WERI-Rb-1 (cell line): ENCODE measurements at regions not wholly inside any gene's neighbourhood (a gene's known extent, or its start where the extent isn't known, plus 50 kb on each side); places are given as distances from the start of the nearest gene placed in this dataset.

Source experiments
- DNase-seq: peaks from one replicate; pipeline ENCODE4 v3.0.0-alpha.2; 2020
- H3K27ac ChIP-seq: fragments of 250-450 bp; sonication (Bioruptor Pico); 2 replicates; pipeline ENCODE4 v1.5.1; 2020; ENCODE audit warnings: mild to moderate bottlenecking, moderate library complexity
- H3K27me3 ChIP-seq: fragments of 250-450 bp; sonication (Bioruptor Pico); 2 replicates; pipeline ENCODE4 v1.5.1; 2021; ENCODE audit warnings: mild to moderate bottlenecking, low read depth, moderate library complexity; ENCODE audit not compliant: insufficient read depth, severe bottlenecking
- H3K36me3 ChIP-seq: fragments of 250-450 bp; sonication (Bioruptor Pico); 2 replicates; pipeline ENCODE4 v1.5.1; 2020; ENCODE audit warnings: mild to moderate bottlenecking, moderate library complexity
- H3K4me3 ChIP-seq: 2 replicates; pipeline ENCODE4 v1.5.1; 2011; ENCODE audit warnings: low read depth, mild to moderate bottlenecking, control low read depth, low read length
- H3K9me3 ChIP-seq: fragments of 250-450 bp; sonication (Bioruptor Pico); 2 replicates; pipeline ENCODE4 v1.5.1; 2021; ENCODE audit warnings: mild to moderate bottlenecking, moderate library complexity; ENCODE audit not compliant: severe bottlenecking
- TF ChIP-seq, protein P1 (sequence below): IDR thresholded peaks from 2 replicates; pipeline ENCODE4 v1.5.1; 2011; ENCODE audit warnings: low read depth, mild to moderate bottlenecking, control low read depth, inconsistent platforms, low read length

DNA sequence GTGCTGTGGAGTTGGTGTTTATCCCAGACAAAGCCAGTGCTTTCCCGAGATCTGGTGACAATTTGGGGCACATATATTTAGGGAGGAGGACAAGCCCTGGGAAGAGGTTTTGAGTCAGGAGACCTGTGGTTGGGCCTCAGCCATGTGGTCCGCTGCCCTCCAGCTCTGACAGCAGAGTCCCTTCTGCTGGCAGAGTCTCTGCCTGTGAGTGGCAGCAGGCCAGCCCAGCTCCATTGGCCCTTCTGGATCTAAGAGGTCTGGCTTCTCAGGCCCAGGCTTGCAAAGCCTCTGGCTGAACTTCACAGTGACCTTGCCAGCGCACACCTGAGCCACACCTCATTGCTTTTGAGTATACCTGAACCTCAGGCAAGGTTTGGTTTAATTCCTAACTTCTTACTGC lies 115.3 kb downstream of the BCL2L11 start:
- no peaks in the 10 kb centered on the region for H3K36me3 ChIP-seq
- no peak overlapping the region for H3K4me3 ChIP-seq
- TF ChIP-seq, protein P1, sequence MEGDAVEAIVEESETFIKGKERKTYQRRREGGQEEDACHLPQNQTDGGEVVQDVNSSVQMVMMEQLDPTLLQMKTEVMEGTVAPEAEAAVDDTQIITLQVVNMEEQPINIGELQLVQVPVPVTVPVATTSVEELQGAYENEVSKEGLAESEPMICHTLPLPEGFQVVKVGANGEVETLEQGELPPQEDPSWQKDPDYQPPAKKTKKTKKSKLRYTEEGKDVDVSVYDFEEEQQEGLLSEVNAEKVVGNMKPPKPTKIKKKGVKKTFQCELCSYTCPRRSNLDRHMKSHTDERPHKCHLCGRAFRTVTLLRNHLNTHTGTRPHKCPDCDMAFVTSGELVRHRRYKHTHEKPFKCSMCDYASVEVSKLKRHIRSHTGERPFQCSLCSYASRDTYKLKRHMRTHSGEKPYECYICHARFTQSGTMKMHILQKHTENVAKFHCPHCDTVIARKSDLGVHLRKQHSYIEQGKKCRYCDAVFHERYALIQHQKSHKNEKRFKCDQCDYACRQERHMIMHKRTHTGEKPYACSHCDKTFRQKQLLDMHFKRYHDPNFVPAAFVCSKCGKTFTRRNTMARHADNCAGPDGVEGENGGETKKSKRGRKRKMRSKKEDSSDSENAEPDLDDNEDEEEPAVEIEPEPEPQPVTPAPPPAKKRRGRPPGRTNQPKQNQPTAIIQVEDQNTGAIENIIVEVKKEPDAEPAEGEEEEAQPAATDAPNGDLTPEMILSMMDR: no peak
- DNase-seq: no peak
- H3K27me3 ChIP-seq: peaks cover 74% of the 10 kb centered on the region
- H3K27ac ChIP-seq: no peak overlapping the region
- no peaks in the 10 kb centered on the region for H3K9me3 ChIP-seq

DNA sequence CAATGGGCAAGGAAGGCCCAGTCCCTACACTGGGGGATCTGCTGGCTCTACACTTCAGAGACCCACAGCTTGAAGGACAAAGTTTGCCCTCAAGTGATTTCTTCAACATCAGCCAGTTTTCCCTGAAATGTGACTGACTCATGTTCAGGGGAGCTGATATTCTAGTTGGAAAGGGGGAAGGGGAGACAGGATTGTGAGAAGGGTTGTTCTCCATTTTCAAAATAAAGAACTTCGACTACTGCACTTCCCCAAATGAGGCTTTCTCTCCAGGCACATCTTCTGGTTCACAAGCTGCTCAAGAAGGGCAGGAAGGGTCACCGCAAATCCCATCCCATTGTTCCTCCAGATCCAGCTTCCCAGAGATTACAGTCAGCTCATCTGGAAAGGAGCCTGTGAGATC lies 117.6 kb downstream of the BCL2L11 start:
- TF ChIP-seq, protein P1: no peak
- no peak overlapping the region for H3K4me3 ChIP-seq

DNA sequence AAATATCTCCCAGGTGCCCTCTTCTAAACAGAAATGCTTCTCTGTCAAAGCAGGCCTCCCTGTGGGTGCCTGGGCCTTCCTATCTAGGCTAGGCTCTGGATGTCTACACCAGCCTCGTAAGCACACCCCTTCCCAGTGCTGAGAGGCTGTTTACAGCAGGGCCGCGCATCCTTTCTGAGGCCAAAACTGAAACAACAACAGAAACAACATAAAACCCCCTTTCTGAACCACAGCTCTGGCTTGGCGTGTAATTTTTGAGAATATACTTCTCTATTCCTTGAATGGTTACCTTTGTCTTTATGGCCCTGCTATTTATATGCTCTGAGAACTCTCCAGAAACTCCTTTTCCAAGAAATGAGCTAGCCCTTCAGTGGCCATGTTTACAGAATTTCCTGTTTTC lies 118.4 kb downstream of the BCL2L11 start:
- DNase-seq: no peak
- no peak overlapping the region for H3K27ac ChIP-seq
- no peaks in the 10 kb centered on the region for H3K9me3 ChIP-seq
- H3K27me3 ChIP-seq: peaks cover 74% of the 10 kb centered on the region
- no peak overlapping the region for H3K4me3 ChIP-seq
- TF ChIP-seq, protein P1: no peak
- H3K36me3 ChIP-seq: no peaks in the 10 kb centered on the region

More for the DNA sequence above, 117.6 kb downstream of the BCL2L11 start:
- no peaks in the 10 kb centered on the region for H3K9me3 ChIP-seq
- no peak overlapping the region for H3K27ac ChIP-seq
- peaks cover 75% of the 10 kb centered on the region for H3K27me3 ChIP-seq
- DNase-seq: no peak
- H3K36me3 ChIP-seq: no peaks in the 10 kb centered on the region

DNA sequence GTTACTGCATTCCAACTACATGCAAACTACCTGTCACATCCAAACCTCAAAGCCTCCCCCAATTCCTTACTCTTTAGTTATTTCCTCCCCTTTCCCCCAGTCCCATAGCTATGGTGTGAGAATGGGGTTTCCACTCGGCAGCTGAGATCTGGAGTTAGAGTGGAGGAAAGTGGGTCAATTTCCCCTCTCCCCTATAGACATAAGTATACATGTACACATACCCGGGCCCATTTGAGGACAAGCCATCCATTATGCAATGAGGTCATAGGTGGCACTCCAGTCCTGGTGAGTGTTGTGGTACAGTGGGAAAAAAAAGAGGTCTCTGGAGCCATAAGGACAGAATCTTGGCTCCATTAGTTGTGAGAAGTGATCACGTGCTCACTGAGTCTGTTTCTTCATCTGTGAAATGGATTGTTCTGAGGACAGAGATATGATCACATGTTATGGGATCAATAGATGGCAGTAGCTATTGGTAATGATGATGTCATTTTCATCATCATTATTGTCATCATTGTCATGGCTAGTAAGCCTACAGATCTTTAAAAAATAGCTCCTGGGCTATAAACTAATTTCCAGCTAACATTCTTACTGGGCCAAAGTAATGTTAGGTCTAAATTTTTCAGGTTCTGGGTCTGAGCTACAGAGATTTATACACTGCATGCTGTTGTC lies 119.0 kb downstream of the BCL2L11 start:
- TF ChIP-seq, protein P1: no peak
- no peak for DNase-seq
- H3K36me3 ChIP-seq: no peaks in the 10 kb centered on the region
- no peak overlapping the region for H3K4me3 ChIP-seq
- no peak overlapping the region for H3K27ac ChIP-seq
- no peaks in the 10 kb centered on the region for H3K9me3 ChIP-seq
- H3K27me3 ChIP-seq: peaks cover 77% of the 10 kb centered on the region

DNA sequence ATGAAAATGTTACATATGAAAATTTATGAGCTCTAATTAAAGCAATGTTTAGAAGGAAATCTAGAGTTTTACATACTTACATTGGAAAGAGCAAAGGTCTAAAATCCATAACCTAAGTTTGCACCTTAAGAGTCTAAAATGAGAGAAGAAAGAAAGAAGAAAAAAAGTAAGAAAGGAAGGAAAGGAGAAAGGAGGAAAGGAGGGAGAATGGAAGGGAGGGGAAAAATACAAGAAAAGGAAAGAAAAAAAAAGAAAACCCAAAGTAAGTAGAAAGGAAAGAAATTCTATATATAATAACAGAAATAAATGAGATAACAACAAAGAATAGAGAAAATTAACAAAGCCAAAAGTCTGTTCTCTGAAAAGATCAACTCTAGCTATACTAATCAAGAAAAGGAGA lies 122.6 kb downstream of the BCL2L11 start:
- no peaks in the 10 kb centered on the region for H3K36me3 ChIP-seq
- H3K9me3 ChIP-seq: no peaks in the 10 kb centered on the region
- peaks cover 68% of the 10 kb centered on the region for H3K27me3 ChIP-seq
- no peak overlapping the region for H3K4me3 ChIP-seq
- TF ChIP-seq, protein P1: no peak
- no peak overlapping the region for H3K27ac ChIP-seq
- DNase-seq: no peak

DNA sequence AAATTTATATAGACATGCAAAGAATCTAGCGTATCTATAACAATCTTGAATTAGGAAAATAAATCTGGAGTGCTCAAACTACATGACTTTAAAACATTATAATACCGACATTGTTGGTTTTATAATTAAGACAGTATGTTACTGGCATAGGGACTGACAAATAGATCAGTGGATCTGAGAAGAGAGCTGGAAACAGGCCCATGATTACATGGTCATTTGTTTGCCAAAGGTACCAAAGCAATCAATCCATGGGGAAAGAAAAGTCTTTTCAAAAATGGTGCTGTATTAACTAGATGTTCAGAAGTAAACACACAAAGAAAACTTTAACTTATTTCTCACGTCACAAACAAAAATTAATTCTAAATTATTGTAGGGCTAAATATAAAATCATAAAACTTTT lies 124.2 kb downstream of the BCL2L11 start:
- H3K27ac ChIP-seq: no peak overlapping the region
- no peaks in the 10 kb centered on the region for H3K9me3 ChIP-seq
- no peak for DNase-seq
- H3K36me3 ChIP-seq: no peaks in the 10 kb centered on the region
- H3K4me3 ChIP-seq: no peak overlapping the region
- TF ChIP-seq, protein P1: no peak
- H3K27me3 ChIP-seq: peaks cover 70% of the 10 kb centered on the region
